ENCODE measurements at regions not wholly inside any gene's neighbourhood (a gene's known extent, or its start where the extent isn't known, plus 50 kb on each side); places are given as distances from the start of the nearest gene placed in this dataset.

DNA sequence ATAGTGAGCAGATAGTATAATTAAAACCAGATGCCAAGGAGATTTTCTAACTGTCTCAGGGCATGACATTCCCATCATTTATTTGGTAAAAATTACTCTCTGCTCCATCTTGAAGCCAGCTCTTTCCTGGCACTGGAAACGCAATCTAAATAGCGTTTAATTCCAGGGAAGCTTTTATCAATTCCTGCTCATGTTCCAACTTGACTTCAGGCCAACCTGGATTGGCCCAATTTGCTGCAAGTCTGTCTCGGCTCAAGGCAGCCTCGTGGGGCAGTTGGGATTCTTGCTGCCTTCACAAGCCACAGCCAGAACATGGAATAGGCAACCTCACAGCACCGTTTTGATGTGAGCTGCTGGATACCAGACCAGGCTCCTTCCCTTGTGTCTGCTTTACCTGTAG is 1255.9 kb downstream of the TBC1D22A start:
- TF ChIP-seq, protein P1, sequence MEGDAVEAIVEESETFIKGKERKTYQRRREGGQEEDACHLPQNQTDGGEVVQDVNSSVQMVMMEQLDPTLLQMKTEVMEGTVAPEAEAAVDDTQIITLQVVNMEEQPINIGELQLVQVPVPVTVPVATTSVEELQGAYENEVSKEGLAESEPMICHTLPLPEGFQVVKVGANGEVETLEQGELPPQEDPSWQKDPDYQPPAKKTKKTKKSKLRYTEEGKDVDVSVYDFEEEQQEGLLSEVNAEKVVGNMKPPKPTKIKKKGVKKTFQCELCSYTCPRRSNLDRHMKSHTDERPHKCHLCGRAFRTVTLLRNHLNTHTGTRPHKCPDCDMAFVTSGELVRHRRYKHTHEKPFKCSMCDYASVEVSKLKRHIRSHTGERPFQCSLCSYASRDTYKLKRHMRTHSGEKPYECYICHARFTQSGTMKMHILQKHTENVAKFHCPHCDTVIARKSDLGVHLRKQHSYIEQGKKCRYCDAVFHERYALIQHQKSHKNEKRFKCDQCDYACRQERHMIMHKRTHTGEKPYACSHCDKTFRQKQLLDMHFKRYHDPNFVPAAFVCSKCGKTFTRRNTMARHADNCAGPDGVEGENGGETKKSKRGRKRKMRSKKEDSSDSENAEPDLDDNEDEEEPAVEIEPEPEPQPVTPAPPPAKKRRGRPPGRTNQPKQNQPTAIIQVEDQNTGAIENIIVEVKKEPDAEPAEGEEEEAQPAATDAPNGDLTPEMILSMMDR (IDR thresholded peaks at IDR 0.05) = no peak
- no peak for TF ChIP-seq ZFX (IDR thresholded peaks at IDR 0.05; ENCODE audit: borderline replicate concordance)
